Loucy (cell line): ENCODE measurements at regions not wholly inside any gene's neighbourhood (a gene's known extent, or its start where the extent isn't known, plus 50 kb on each side); places are given as distances from the start of the nearest gene placed in this dataset.

Experiments used
- CTCF ChIP-seq: fragments of 200-600 bp; sonication (generic); conservative IDR thresholded peaks from 2 replicates; pipeline ENCODE4 v1.5.1; 2014; ENCODE audit warnings: mild to moderate bottlenecking, antibody characterized with exemption, low read length
- EZH2phosphoT487 ChIP-seq: fragments of 200-600 bp; IDR thresholded peaks from 2 replicates; pipeline ENCODE4 v1.6.1; 2018; ENCODE audit warnings: antibody characterized with exemption, mild to moderate bottlenecking, moderate library complexity, borderline replicate concordance

- TF ChIP-seq EZH2phosphoT487 (no peak), CTCF (no peak)
Measured at GRCh38 chr12:124136796-124137195, 158.1 kb upstream of the RFLNA start.
